Stimulated activated CD4-positive, alpha-beta T cell treated with anti-CD3 and anti-CD28 coated beads, Interleukin-1b, Interleukin-23, amount 100 ng/mL, for 1 hour (primary cell): ENCODE measurements at regions not wholly inside any gene's neighbourhood (a gene's known extent, or its start where the extent isn't known, plus 50 kb on each side); places are given as distances from the start of the nearest gene placed in this dataset.
"Not testable (repeated sequence)": the region's sequence is repeated elsewhere in the genome, so short reads cannot be mapped to it uniquely, and the experiment has no call there.

ENCODE experiments used
- DNase-seq, 2 donors: peaks; one replicate each; pipeline ENCODE4 v3.0.0-alpha.2; 2020; ENCODE audit warnings: low read depth in 2 of 2

DNA sequence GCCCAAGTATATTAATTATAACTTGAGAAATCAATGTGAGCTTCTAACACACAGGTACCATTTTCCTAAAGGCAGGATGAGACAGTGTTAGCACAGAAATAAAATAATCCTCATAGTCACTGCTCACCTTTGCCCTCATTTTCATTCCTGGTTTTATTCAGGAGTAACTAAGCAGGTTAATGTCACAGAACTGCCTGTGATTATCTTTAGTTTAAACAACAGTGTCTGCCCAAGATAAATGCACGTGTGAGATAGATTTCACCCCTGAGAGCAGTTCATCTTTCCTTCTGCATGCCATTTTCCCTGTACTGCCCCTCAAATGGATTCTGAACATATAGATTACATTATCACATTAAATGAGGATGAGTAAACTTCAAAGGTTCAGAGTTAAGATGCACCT is 250.7 kb downstream of the RMST start:
- DNase-seq, result no peak

DNA sequence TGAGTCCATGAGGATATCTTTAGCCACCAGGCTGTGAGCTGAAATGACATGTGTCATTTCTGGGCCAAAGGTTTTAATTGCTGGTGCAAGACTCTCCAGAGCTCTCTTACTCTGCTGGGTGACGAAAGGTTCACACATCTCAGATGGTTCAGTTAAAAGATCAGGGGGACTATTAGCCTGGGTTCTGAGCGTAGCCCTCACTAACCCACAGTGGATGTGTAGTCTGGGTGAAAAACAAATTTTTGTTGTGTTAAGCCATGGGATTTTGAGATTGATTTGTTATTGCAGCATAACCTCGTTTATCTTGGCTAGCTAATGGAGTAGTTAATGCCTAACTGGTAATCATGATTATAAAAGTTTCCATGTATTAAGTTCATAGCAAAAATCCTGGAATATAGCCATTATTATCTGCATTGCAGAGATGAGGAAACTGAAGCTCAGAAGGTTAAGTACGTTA is 251.5 kb downstream of the RMST start:
- no peak for DNase-seq

- no peak for DNase-seq
Observed at GRCh38 chr12:97716356-97716755, 253.8 kb downstream of the RMST start.

DNA sequence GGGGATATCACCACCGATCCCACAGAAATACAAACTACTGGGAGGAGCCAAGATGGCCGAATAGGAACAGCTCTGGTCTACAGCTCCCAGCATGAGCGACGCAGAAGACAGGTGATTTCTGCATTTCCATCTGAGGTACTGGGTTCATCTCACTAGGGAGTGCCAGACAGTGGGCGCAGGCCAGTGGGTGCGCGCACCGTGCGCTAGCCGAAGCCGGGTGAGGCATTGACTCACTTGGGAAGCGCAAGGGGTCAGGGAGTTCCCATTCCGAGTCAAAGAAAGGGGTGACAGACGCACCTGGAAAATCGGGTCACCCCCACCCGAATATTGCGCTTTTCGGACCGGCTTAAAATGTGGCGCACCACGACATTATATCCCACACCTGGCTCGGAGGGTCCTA is 261.2 kb downstream of the RMST start:
- not testable (repeated sequence) for DNase-seq

DNA sequence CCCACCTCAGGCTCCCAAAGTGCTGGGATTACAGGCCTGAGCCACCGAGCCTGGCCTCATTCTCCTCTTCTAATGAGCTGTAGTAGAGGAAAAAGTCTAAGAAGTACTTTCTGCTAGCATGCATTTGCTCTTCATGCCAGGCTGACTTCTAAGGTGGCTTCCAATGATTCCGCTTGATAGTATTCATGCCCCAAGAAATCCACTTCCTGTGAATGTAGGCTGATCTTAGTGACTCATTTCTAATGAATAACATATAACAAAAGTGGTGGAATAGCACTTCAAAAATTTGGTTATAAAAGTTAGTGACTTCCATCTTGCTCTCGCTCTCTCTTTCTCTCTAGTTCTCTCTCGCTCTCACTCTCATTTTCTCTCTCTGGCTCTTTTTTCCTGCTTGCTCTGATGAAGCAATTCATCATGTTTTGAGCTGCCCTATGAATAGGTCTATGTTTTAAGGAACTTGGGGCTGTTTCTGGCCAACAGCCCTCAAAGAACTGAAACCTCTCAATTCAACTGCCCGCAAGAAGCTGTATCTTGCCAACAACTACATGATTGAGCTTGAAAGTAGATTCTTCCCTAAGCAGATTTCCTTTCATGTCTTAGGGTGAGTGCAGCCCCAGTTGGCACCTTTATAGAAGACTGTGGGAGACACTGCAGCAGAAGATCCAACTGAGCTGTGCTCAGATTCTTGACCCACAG is 282.9 kb downstream of the RMST start:
- no peak for DNase-seq

DNA sequence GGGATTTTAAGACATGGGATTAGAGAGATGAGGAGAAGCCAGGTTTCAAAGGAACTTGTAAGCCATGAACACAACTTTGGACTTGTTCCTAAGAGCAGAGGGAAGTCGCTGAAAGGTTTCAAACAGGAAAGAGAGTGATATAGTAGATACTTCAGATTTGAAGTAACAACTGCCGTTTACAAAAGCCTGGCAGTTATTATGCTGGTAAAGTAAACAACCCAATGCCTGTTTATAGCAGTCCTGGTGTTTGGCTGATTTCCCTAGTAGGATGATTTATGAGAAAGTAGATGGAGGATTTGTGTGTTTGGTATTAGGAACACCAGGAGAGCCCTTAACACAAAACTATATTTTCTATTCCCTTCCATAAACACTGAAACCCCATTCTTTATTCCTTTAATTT is 285.7 kb downstream of the RMST start:
- DNase-seq, result no peak

DNA sequence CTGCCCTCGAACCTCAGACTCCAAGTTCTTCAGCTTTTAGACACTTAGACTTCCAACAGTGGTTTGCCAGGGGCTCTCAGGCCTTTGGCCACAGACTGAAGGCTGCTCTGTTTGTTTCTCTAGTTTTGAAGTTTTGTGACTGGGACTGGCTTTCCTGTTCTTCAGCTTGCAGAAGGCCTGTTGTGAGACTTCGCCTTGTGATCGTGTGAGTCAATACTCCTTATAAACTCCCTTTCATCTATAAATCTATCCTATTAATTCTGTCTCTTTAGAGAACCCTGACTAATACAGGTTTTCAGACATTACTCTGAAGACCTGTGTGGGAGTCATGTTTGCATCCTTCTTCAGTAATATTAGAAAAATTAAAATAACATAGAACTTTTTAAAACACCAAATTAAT is 289.1 kb downstream of the RMST start:
- DNase-seq, result no peak

- DNase-seq, result no peak
Observed at GRCh38 chr12:97752129-97752528, 289.5 kb downstream of the RMST start.

- no peak for DNase-seq
Observed at GRCh38 chr12:97753332-97753731, 290.7 kb downstream of the RMST start.

- DNase-seq, result no peak
Observed at GRCh38 chr12:97754306-97754705, 291.7 kb downstream of the RMST start.

GRCh38 chr12:97756066-97756666 is 293.6 kb downstream of the RMST start:
- no peak for DNase-seq

DNA sequence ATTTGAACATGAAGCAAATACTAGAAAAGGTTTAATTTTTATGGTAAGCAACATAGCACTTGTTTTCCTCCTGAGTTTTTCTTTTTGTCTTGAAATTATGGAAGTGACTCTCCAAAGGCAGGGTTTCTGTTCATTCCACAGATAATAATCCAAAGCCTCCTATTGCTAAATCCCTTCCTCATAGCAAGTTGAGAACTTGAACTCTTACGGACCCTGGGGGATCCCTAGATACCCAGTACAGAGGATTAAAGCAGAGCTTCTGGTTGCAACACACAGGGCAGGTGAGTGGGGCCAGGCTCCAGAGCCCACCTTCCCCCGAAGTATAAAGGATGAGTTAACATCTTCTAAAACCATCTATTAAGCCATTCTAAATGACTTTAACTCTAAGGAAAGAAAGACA is 294.1 kb downstream of the RMST start:
- no peak for DNase-seq

- DNase-seq, result no peak
Observed at GRCh38 chr12:97757481-97758193, 295.0 kb downstream of the RMST start.

- no peak for DNase-seq
Observed at GRCh38 chr12:97758194-97758501, 295.5 kb downstream of the RMST start.

- DNase-seq, result no peak
Observed at GRCh38 chr12:97758586-97758985, 296.0 kb downstream of the RMST start.

DNA sequence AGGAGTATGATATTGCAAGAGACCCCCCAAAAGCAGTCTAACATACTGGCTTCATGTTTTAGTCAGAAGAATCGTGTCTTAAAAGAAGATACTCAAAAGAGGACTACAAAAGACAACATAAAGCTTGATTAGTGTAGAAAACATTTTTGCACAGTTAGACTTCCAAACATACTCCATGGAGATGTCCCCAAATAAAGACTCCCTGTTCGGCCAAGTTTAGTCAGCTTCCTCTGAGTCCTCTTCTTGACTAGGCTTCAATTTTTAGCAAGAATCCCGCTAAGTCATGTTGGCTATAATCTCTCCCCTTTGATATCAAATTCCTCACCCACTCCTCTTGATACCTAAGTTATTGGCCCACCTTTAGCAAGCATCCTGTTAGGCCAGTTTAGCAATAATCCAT is 298.0 kb downstream of the RMST start:
- DNase-seq, result no peak

- no peak for DNase-seq
Observed at GRCh38 chr12:97763113-97763512, 300.5 kb downstream of the RMST start.

DNA sequence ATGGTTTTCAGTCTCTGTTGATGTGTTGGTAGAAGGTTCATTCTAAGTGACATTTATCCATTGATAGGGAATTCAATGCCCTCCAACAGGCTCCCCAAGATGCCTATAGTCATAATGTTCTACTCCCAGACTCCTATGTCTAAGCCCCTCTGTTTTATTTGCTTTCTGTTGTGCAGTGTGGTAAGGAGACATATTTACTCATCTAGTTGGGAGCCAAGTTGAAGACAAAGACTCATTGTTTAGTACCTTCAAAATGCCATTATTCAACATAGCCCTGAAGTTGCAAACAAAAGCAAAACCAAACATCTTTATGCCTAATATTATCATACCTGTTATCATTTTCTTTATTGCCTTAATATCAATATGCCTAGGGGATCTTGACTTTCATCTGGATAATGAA is 302.1 kb downstream of the RMST start:
- DNase-seq, result no peak

- no peak for DNase-seq
Observed at GRCh38 chr12:97767347-97767746, 304.7 kb downstream of the RMST start.

GRCh38 chr12:97778111-97778510 is 315.5 kb downstream of the RMST start:
- DNase-seq, result no peak

DNA sequence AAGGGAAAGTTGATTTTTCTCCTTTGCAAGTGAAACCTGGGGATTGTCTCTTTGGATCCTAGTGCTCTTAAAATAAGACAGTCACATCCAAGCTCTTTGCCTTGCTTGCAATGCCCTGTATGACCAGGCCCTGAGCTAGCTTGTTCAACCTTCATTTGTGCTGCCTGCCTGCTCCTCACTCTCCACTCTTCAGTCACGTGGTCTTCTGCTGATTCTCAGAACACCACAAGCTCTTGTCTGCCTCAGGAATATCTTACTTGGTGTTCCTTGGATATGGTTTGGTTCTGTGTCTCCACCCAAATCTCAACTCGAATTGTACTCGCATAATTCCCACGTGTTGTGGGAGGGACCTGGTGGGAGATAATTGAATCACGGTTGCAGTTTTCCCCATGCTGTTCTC is 318.7 kb downstream of the RMST start:
- no peak for DNase-seq

- no peak for DNase-seq
Observed at GRCh38 chr12:97784904-97785303, 322.3 kb downstream of the RMST start.

DNA sequence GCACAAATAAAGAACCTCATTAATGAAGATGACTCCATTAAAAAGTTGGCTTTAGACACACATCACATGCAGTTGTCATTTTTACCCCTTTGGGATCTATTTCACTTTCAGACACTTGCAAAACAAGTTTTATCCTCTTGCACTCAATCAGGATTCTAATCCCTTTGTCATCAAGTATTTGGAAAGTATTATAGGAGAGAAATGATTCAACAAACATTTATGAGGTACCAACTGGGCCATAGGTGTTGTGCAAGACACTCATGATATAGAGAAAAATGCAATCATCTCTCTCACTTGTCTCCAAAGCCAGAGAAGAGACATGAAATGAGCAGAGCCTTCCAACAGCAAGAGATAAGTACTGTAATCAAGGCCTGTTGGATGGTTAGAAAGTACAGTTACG is 327.7 kb downstream of the RMST start:
- no peak for DNase-seq
